ENCODE measurements at regions not wholly inside any gene's neighbourhood (a gene's known extent, or its start where the extent isn't known, plus 50 kb on each side); places are given as distances from the start of the nearest gene placed in this dataset.

- Histone ChIP-seq H3K27me3 (ENCODE audit: low read length) (no peaks in the 10 kb centered on the region), H4K20me1 (ENCODE audit: low read depth, low read length) (no peaks in the 10 kb centered on the region), H3K27ac (ENCODE audit: low read depth, low read length) (no peak overlapping the region), H2AFZ (ENCODE audit: low read depth, low read length, severe bottlenecking) (no peak overlapping the region), H3K36me3 (ENCODE audit: low read length) (no peaks in the 10 kb centered on the region), H3K9me3 (ENCODE audit: insufficient read depth, low read length) (no peaks in the 10 kb centered on the region), H3K79me2 (ENCODE audit: insufficient read depth, low read length) (no peaks in the 10 kb centered on the region), H3F3A (ENCODE audit: insufficient read depth) (no peaks in the 10 kb centered on the region), H3K9ac (ENCODE audit: low read length) (no peak overlapping the region), H3K9me2 (replicated peaks; ENCODE audit: insufficient read depth, low read length) (no peaks in the 10 kb centered on the region), H3K4me3 (ENCODE audit: insufficient read depth, low read length, poor library complexity, severe bottlenecking) (no peak overlapping the region), H3K4me2 (ENCODE audit: low read depth, low read length, poor library complexity, severe bottlenecking) (no peak overlapping the region)
- TF ChIP-seq EZH2phosphoT487 (conservative IDR thresholded peaks at IDR 0.05; ENCODE audit: low read length), result no peak
- no peak for TF ChIP-seq CTCF (IDR thresholded peaks at IDR 0.05; ENCODE audit: insufficient read depth, low read length, poor library complexity, severe bottlenecking)
Measured at GRCh38 chr17:71441098-71441497, 679.7 kb upstream of the SOX9 start.

GRCh38 chr17:71444078-71444477 is 676.7 kb upstream of the SOX9 start:
- no peak for TF ChIP-seq CTCF (IDR thresholded peaks at IDR 0.05; ENCODE audit: insufficient read depth, low read length, poor library complexity, severe bottlenecking)
- no peak for TF ChIP-seq EZH2phosphoT487 (conservative IDR thresholded peaks at IDR 0.05; ENCODE audit: low read length)
- Histone ChIP-seq H2AFZ (ENCODE audit: low read depth, low read length, severe bottlenecking) (no peak overlapping the region), H3K27ac (ENCODE audit: low read depth, low read length) (no peak overlapping the region)

GRCh38 chr17:71446645-71447437 is 674.0 kb upstream of the SOX9 start:
- H3K27me3 ChIP-seq (ENCODE audit: low read length), result no peaks in the 10 kb centered on the region
- no peak overlapping the region for H3K27ac ChIP-seq (ENCODE audit: low read depth, low read length)
- no peaks in the 10 kb centered on the region for H3K79me2 ChIP-seq (ENCODE audit: insufficient read depth, low read length)
- no peaks in the 10 kb centered on the region; the same call in 1 of the 2 replicates for H3K9me2 ChIP-seq (replicated peaks; ENCODE audit: insufficient read depth, low read length)
- H3F3A ChIP-seq (ENCODE audit: insufficient read depth), result no peaks in the 10 kb centered on the region
- H3K9me3 ChIP-seq (ENCODE audit: insufficient read depth, low read length), result no peaks in the 10 kb centered on the region
- no peak overlapping the region for H3K9ac ChIP-seq (ENCODE audit: low read length)
- no peak for TF ChIP-seq CTCF (IDR thresholded peaks at IDR 0.05; ENCODE audit: insufficient read depth, low read length, poor library complexity, severe bottlenecking)
- TF ChIP-seq EZH2phosphoT487 (conservative IDR thresholded peaks at IDR 0.05; ENCODE audit: low read length), result no peak
- no peak overlapping the region for H2AFZ ChIP-seq (ENCODE audit: low read depth, low read length, severe bottlenecking)
- no peaks in the 10 kb centered on the region for H4K20me1 ChIP-seq (ENCODE audit: low read depth, low read length)
- no peak overlapping the region for H3K4me2 ChIP-seq (ENCODE audit: low read depth, low read length, poor library complexity, severe bottlenecking)
- no peak overlapping the region for H3K4me3 ChIP-seq (ENCODE audit: insufficient read depth, low read length, poor library complexity, severe bottlenecking)
- no peaks in the 10 kb centered on the region for H3K36me3 ChIP-seq (ENCODE audit: low read length)

More at GRCh38 chr17:71444078-71444477, 676.7 kb upstream of the SOX9 start:
- Histone ChIP-seq H3K9me2 (replicated peaks; ENCODE audit: insufficient read depth, low read length) (no peaks in the 10 kb centered on the region), H3K36me3 (ENCODE audit: low read length) (no peaks in the 10 kb centered on the region), H3K4me2 (ENCODE audit: low read depth, low read length, poor library complexity, severe bottlenecking) (no peak overlapping the region), H3K9ac (ENCODE audit: low read length) (no peak overlapping the region), H3K27me3 (ENCODE audit: low read length) (no peaks in the 10 kb centered on the region), H3K79me2 (ENCODE audit: insufficient read depth, low read length) (no peaks in the 10 kb centered on the region), H3K4me3 (ENCODE audit: insufficient read depth, low read length, poor library complexity, severe bottlenecking) (no peak overlapping the region), H4K20me1 (ENCODE audit: low read depth, low read length) (no peaks in the 10 kb centered on the region), H3F3A (ENCODE audit: insufficient read depth) (no peaks in the 10 kb centered on the region), H3K9me3 (ENCODE audit: insufficient read depth, low read length) (no peaks in the 10 kb centered on the region)
